A549 (cell line): ENCODE measurements at regions not wholly inside any gene's neighbourhood (a gene's known extent, or its start where the extent isn't known, plus 50 kb on each side); places are given as distances from the start of the nearest gene placed in this dataset.

Experiments used
- CEBPB ChIP-seq, 2 experiments: fragments of >200 bp in 1 of 2; sonication (Bioruptor Twin) in 1 of 2; formaldehyde crosslinking in 1 of 2; IDR thresholded peaks; 2 replicates each; pipeline ENCODE4 v1.6.1; 2012 to 2016
- CTCF ChIP-seq: fragments of >200 bp; sonication (Bioruptor Twin); formaldehyde crosslinking; IDR thresholded peaks from 3 replicates; pipeline ENCODE4 v1.5.1; 2016
- EP300 ChIP-seq, 2 experiments: fragments of >200 bp; sonication (Bioruptor Twin); formaldehyde crosslinking; IDR thresholded peaks; 2 replicates in 1 of 2; 3 replicates in 1 of 2; pipeline ENCODE4 v1.6.1; 2016 to 2017
- HDAC2 ChIP-seq: fragments of 200-600 bp; sonication (generic); IDR thresholded peaks from 2 replicates; pipeline ENCODE4 v1.6.1; 2016
- HOXB13 ChIP-seq: fragments of 250-450 bp; sonication (Bioruptor Pico); IDR thresholded peaks from 2 replicates; pipeline ENCODE4 v1.5.0; 2020; ENCODE audit warnings: low read depth, mild to moderate bottlenecking, moderate library complexity
- MAX ChIP-seq: IDR thresholded peaks from 2 replicates; pipeline ENCODE4 v1.6.1; 2012
- MYC ChIP-seq: IDR thresholded peaks from 2 replicates; pipeline ENCODE4 v1.6.1; 2012; ENCODE audit warnings: mild to moderate bottlenecking, inconsistent platforms, low read length, improper control_type of control experiment, borderline replicate concordance
- POLR2A ChIP-seq: IDR thresholded peaks from 2 replicates; pipeline ENCODE4 v1.6.1; 2012; ENCODE audit warnings: mild to moderate bottlenecking, low read length
- RAD21 ChIP-seq, 2 experiments: fragments of >200 bp in 1 of 2; sonication (Bioruptor Twin) in 1 of 2; formaldehyde crosslinking in 1 of 2; IDR thresholded peaks in 1 of 2; conservative IDR thresholded peaks in 1 of 2; 2 replicates in 1 of 2; 3 replicates in 1 of 2; pipeline ENCODE4 v1.6.1; 2012 to 2018; ENCODE audit warnings: inconsistent platforms in 1 of 2
- RCOR1 ChIP-seq: fragments of 150-350 bp; IDR thresholded peaks from 2 replicates; pipeline ENCODE4 v1.6.1; 2014; ENCODE audit warnings: antibody characterized with exemption, low read length, low read depth
- ZFP36 ChIP-seq: fragments of 450-650 bp; IDR thresholded peaks from 2 replicates; pipeline ENCODE4 v1.6.1; 2014; ENCODE audit warnings: borderline replicate concordance; ENCODE audit not compliant: partially characterized antibody

GRCh38 chr5:36795366-36795765 lies 81.2 kb upstream of the NIPBL start:
- TF ChIP-seq POLR2A (no peak), RCOR1 (no peak), RAD21 (conservative IDR thresholded peaks at IDR 0.05 in 1 of 2, IDR thresholded peaks at IDR 0.05 in 1 of 2) (no peak), CTCF (no peak), CEBPB (IDR thresholded peaks at IDR 0.05) (no peak), HDAC2 (no peak), ZFP36 (no peak), HOXB13 (CRISPR knock-in tag) (no peak), EP300 (IDR thresholded peaks at IDR 0.05) (no peak), MYC (no peak), MAX (no peak)
